Heart left ventricle (tissue), 16 donors: ENCODE measurements at regions not wholly inside any gene's neighbourhood (a gene's known extent, or its start where the extent isn't known, plus 50 kb on each side); places are given as distances from the start of the nearest gene placed in this dataset.
A peak's percentile ranks its signal among the peaks of the same experiment; 100 is the strongest.

Source experiments
- ATAC-seq, 4 donors: fragments of 200-7000 bp; cut with Tn5 transposase; one replicate each; pipeline ENCODE4 v1.9.1; 2020 to 2022; ENCODE audit warnings: moderate library complexity in 4 of 4, mild to moderate bottlenecking in 3 of 4, moderate number of reproducible peaks in 1 of 4
- DNase-seq, 5 donors: peaks; one replicate each; pipeline ENCODE4 v3.0.0-alpha.2; 2020
- H3K27ac ChIP-seq, 12 donors: fragments of 200-600 bp; sonication (generic) in 4 of 12; one replicate each; pipeline versions ENCODE4 v1.5.0 to v1.8.0; 2016 to 2022; ENCODE audit warnings: mild to moderate bottlenecking in 2 of 12
- H3K27me3 ChIP-seq, 9 donors: fragments of 200-600 bp; sonication (generic) in 2 of 9; one replicate each; pipeline versions ENCODE4 v1.5.1 to v1.8.0; 2016 to 2022; ENCODE audit warnings: mild to moderate bottlenecking in 3 of 9
- H3K36me3 ChIP-seq, 9 donors: fragments of 200-600 bp; sonication (generic) in 2 of 9; one replicate each; pipeline versions ENCODE4 v1.5.0 to v1.8.0; 2018 to 2022; ENCODE audit warnings: mild to moderate bottlenecking in 2 of 9
- H3K4me1 ChIP-seq, 12 donors: fragments of 200-600 bp; sonication (generic) in 4 of 12; one replicate each; pipeline versions ENCODE4 v1.5.0 to v1.8.0; 2016 to 2022; ENCODE audit warnings: mild to moderate bottlenecking in 3 of 12
- H3K4me3 ChIP-seq, 12 donors: fragments of 200-600 bp; sonication (generic) in 4 of 12; one replicate each; pipeline versions ENCODE4 v1.5.0 to v1.8.0; 2017 to 2022; ENCODE audit warnings: mild to moderate bottlenecking in 9 of 12, moderate library complexity in 4 of 12
- H3K9me3 ChIP-seq, 12 donors: fragments of 200-600 bp; sonication (generic) in 4 of 12; one replicate each; pipeline versions ENCODE4 v1.5.0 to v1.8.0; 2016 to 2022; ENCODE audit warnings: mild to moderate bottlenecking in 1 of 12
- POLR2A ChIP-seq, 2 donors: fragments of 450-650 bp; IDR thresholded peaks; one replicate each; pipeline ENCODE4 v1.6.1; 2017; ENCODE audit warnings: antibody characterized with exemption in 2 of 2, mild to moderate bottlenecking in 2 of 2, moderate library complexity in 2 of 2
- WGBS, 4 donors: extraction: QIAGEN DNeasy Blood & Tissue Kit in 2 of 4; methylation state at CpG; one replicate each; pipeline versions ENCODE4 v1.1.5 to v1.1.7; 2013 to 2018; 5-methylcytosine and 5-hydroxymethylcytosine counted together
- intact Hi-C, 10 donors: fragments of 100-400 bp; cut with DNase I; formaldehyde crosslinking; loops; one replicate each; pipeline versions ENCODE4 v1.11.1 to v1.14.2; 2022
- TF ChIP-seq, protein P1 (sequence below), 12 donors: fragments of 200-600 bp; sonication (generic) in 4 of 12; IDR thresholded peaks; one replicate each; pipeline versions ENCODE4 v1.5.0 to v1.8.0; 2018 to 2022; ENCODE audit warnings: antibody characterized with exemption in 12 of 12, mild to moderate bottlenecking in 5 of 12
- donor health status: ischemic (EF 13 %, LVEDD 7.1; RV severe dilation, severe dysfunction).
- donor health status: healthy with polysubstance abuse.
- donor health status: DM: no; HTN: yes; CAD: no.
- donor health status: DM: no; HTN: no; CAD: no.
- donor health status: ischemic (EF 25% LVEDD 6.9; RV normal size, moderate dysfunction).
- donor health status: ischemic (EF 25% LVEDD 5.7; RV mildly dilated, moderate dysfunction).
- donor health status: healthy.
- donor health status: DM: yes; HTN: yes; CAD: no.
- donor health status: ischemic (EF 35%, LVEDD 5.7; RV mildly dilated, moderate dysfunction).
- donor health status: nonischemic (EF 11% LVEDD 7.7; RV severe dilation, severe dysfunction).
- donor health status: DM: yes; HTN: yes; CAD: no.
- donor health status: PGD.
- donor health status: ischemic (EF 29% LVEDD 5.4; RV normal size, mild dysfunction).
- donor health status: nonischemic (EF 23%, LVEDD 6.1; RV moderate dilation, normal function).

DNA sequence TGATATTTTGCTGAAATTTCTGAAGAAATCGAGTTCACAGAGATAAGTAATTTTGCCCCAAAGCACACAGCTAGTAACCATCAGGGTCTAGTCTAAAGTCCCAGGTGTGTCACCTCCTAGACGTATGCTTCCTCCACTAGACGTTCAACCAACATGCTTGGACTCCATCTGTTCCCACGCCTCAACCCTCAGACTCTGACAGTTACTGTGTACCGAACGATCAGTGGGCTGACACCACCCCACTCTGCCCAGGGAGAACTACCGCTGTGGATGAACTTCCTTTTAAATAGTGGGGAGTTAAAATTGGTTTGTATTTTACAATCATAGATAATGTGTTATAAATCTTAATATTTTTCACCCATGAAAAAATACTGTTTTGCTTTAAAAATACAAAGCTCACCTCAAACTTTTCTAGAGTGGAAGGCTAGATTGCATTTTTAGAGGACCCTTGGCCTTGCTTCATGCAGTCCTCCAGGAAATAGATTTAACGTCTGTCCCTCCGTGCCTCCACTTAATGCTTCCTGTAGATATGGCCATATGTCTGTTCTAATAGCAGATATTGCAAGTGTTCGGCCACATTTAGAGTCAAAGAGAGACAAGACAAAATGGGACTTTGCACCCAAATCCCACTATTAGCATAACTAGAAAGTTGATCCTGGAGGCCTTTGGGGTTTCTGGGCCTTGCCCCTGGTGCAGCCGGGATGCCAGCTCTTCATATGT is 91.4 kb upstream of the ZPBP start:
- peaks cover 0 to 56% (median 0%) of the 10 kb centered on the region in 12 donors for H3K4me1 ChIP-seq
- no peak overlapping the region for H3K4me3 ChIP-seq
- H3K27me3 ChIP-seq = no peaks in the 10 kb centered on the region
- WGBS, 4 donors = 63 to 73% (median 66%) methylated on average over 11 of the region's 11 CpGs
- peak overlapping the region in 1 of 12 donors; percentile 8 for H3K27ac ChIP-seq
- H3K36me3 ChIP-seq = no peaks in the 10 kb centered on the region
- TF ChIP-seq, protein P1, sequence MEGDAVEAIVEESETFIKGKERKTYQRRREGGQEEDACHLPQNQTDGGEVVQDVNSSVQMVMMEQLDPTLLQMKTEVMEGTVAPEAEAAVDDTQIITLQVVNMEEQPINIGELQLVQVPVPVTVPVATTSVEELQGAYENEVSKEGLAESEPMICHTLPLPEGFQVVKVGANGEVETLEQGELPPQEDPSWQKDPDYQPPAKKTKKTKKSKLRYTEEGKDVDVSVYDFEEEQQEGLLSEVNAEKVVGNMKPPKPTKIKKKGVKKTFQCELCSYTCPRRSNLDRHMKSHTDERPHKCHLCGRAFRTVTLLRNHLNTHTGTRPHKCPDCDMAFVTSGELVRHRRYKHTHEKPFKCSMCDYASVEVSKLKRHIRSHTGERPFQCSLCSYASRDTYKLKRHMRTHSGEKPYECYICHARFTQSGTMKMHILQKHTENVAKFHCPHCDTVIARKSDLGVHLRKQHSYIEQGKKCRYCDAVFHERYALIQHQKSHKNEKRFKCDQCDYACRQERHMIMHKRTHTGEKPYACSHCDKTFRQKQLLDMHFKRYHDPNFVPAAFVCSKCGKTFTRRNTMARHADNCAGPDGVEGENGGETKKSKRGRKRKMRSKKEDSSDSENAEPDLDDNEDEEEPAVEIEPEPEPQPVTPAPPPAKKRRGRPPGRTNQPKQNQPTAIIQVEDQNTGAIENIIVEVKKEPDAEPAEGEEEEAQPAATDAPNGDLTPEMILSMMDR (IDR thresholded peaks at IDR 0.05) = no peak
- TF ChIP-seq POLR2A (IDR thresholded peaks at IDR 0.05) = no peak
- peaks cover 0 to 6% (median 0%) of the 10 kb centered on the region in 12 donors for H3K9me3 ChIP-seq
- no peak for DNase-seq
- intact Hi-C loops = no loop called here
- ATAC-seq = no peak

DNA sequence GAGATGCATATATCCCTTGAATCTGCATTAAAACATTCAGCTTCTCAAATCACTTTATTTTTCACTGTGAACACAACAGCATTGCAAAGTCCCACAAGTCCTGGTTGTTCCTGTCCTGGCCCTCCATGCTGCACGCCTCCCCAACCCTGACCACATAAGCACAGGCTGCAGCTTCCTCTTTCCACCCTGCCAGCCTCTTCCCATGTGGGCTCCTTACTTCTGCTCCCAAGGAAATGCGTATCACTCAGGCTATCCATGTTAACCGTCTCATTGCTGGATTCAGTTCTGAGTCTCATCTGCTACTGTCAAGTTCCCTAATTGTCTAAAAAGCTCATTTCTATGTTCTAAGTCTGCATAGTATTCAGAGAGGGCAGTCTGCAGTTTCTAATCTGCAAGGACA is 89.7 kb upstream of the ZPBP start:
- peaks cover 0 to 56% (median 0%) of the 10 kb centered on the region in 12 donors for H3K4me1 ChIP-seq
- TF ChIP-seq POLR2A (IDR thresholded peaks at IDR 0.05) = no peak
- TF ChIP-seq, protein P1 (IDR thresholded peaks at IDR 0.05) = no peak
- H3K36me3 ChIP-seq = no peaks in the 10 kb centered on the region
- H3K27me3 ChIP-seq = peaks cover 0 to 14% (median 0%) of the 10 kb centered on the region in 9 donors
- peak overlapping the region in 1 of 12 donors; percentile 48 for H3K27ac ChIP-seq
- peak; percentile 42 to 80 (median 69) for ATAC-seq
- 25 to 46% (median 32%) methylated on average over 3 of the region's 3 CpGs for WGBS, 4 donors
- intact Hi-C loops = no loop called here
- H3K4me3 ChIP-seq = no peak overlapping the region
- peak in 2 of 5 donors; percentile 29 to 54 for DNase-seq
- H3K9me3 ChIP-seq = no peaks in the 10 kb centered on the region

DNA sequence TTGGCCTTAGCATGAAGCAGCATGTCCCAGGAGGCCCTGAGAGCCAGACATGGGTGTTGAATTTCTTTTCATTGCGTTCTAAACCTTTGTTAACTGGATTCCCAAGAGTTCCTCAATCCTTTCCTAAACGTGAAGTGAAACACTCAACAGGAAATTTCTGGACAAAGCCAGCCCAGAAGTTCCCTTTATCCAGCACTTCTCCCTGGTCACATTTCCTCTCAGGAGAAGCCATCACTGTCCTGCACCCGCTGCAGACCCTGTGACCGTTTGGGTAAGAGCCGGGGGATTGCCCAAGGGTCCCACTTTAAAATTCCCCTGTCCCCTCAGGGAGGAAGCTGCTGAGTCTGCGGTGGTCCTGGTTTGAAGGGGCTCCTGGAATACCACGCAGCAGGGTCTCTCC is 88.0 kb upstream of the ZPBP start:
- TF ChIP-seq POLR2A (IDR thresholded peaks at IDR 0.05) = no peak
- TF ChIP-seq, protein P1 (IDR thresholded peaks at IDR 0.05) = no peak
- Histone ChIP-seq H3K27ac (no peak overlapping the region), H3K27me3 (peaks cover 0 to 23% (median 0%) of the 10 kb centered on the region in 9 donors), H3K9me3 (no peaks in the 10 kb centered on the region), H3K4me3 (no peak overlapping the region), H3K36me3 (no peaks in the 10 kb centered on the region), H3K4me1 (peaks cover 0 to 55% (median 0%) of the 10 kb centered on the region in 12 donors)
- WGBS, 4 donors = 46 to 63% (median 55%) methylated on average over 7 of the region's 7 CpGs
- intact Hi-C loops = no loop called here
- DNase-seq (no peak), ATAC-seq (no peak)

DNA sequence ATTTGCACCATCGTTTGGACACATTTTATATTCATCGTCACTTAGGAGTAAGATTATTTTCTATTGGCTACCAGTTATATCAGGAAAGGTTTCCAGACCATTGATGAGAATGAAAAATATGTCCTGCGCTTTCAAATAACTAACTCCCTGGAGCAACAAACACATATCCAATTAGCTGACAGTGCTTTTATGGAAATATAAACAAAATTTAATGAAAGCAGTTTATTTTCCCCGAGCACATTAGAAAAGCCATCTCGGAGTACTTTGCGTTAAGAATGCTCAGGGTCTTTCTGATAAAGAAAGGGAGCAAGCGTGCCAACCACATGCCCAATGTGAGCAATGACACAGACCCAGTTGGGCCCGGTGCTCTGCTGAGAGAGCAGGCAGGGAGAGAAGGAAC is 85.1 kb upstream of the ZPBP start:
- Histone ChIP-seq H3K9me3 (no peaks in the 10 kb centered on the region), H3K27me3 (peaks cover 0 to 29% (median 3%) of the 10 kb centered on the region in 9 donors), H3K36me3 (no peaks in the 10 kb centered on the region), H3K4me3 (no peak overlapping the region), H3K27ac (no peak overlapping the region), H3K4me1 (peaks cover 0 to 32% (median 0%) of the 10 kb centered on the region in 12 donors)
- WGBS, 4 donors = 88 to 92% (median 90%) methylated on average over 8 of the region's 8 CpGs
- intact Hi-C loops = no loop called here
- ATAC-seq (no peak), DNase-seq (no peak)
- TF ChIP-seq, protein P1 (IDR thresholded peaks at IDR 0.05) = no peak
- TF ChIP-seq POLR2A (IDR thresholded peaks at IDR 0.05) = no peak
